T-helper 17 cell (primary cell): ENCODE measurements at regions not wholly inside any gene's neighbourhood (a gene's known extent, or its start where the extent isn't known, plus 50 kb on each side); places are given as distances from the start of the nearest gene placed in this dataset.

ENCODE experiments used
- ATAC-seq: fragments of 150-1000 bp; cut with Tn5 transposase; 2 replicates; pipeline ENCODE4 v1.10.0; 2021; ENCODE audit warnings: mild to moderate bottlenecking, moderate library complexity
- DNase-seq, 3 donors: peaks; one replicate each; pipeline versions ENCODE4 v3.0.0 to v3.0.0-alpha.2; 2020 to 2021
- H3K9me3 ChIP-seq: one replicate; pipeline ENCODE4 v1.7.0; 2013; ENCODE audit warnings: low read length, mild to moderate bottlenecking; ENCODE audit not compliant: control insufficient read depth, poor library complexity, severe bottlenecking
- H3K27ac Mint-ChIP-seq: one replicate; pipeline ENCODE4 v1.8.0; 2022; ENCODE audit warnings: mild to moderate bottlenecking, moderate library complexity, mixed read lengths
- H3K27me3 Mint-ChIP-seq: one replicate; pipeline ENCODE4 v1.8.0; 2022; ENCODE audit warnings: mixed read lengths
- H3K36me3 Mint-ChIP-seq: one replicate; pipeline ENCODE4 v1.8.0; 2022; ENCODE audit warnings: low read depth, mixed read lengths
- H3K4me1 Mint-ChIP-seq: one replicate; pipeline ENCODE4 v1.8.0; 2022; ENCODE audit warnings: mild to moderate bottlenecking, mixed read lengths
- H3K4me3 Mint-ChIP-seq: one replicate; pipeline ENCODE4 v1.8.0; 2022; ENCODE audit warnings: mild to moderate bottlenecking, moderate library complexity, mixed read lengths

DNA sequence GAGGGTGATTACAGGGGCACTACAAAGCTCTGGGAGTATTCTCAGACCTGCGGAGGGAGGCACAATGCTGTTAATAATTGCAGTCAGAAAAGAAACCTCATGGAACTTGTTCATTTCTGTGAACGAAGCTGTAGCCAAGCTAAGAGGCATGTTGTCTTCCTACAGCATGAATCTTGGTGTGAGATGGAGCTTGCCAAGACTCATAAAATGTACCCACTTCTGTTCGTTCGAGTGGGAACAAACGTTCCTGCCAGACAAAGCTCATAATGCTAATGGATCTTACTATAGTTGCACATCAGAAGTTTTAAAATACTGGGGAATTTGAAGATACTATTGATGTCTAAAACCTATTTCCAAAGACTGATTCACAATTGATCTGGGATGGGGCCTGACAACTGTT, 489.1 kb downstream of the ZEB2 start:
- Mint-ChIP-seq H3K4me1 (no peaks in the 10 kb centered on the region), H3K27ac (no peak overlapping the region), H3K27me3 (no peaks in the 10 kb centered on the region), H3K36me3 (no peaks in the 10 kb centered on the region), H3K4me3 (no peak overlapping the region)
- DNase-seq (no peak), ATAC-seq (no peak)
- no peaks in the 10 kb centered on the region for H3K9me3 ChIP-seq

DNA sequence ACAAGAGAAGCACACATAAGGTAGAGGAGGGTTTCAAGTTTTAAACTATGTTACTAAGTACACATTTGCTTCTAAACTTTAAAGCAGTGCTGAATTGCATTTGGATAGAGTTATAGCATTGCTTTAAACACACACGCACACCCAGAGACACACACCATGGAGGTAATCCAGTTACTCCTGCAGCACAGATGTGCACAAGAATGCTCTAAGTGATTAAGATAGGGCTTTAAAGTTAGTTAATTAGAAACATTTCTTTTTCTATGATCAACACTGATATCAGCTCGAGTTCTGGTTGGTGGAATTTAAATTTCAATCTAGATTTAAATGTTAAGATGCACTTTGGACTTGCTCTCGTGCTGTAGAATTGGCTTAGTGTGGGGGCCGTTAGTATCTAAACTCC, 492.3 kb downstream of the ZEB2 start:
- H3K9me3 ChIP-seq = no peaks in the 10 kb centered on the region
- H3K4me1 Mint-ChIP-seq = no peaks in the 10 kb centered on the region
- H3K4me3 Mint-ChIP-seq = no peak overlapping the region
- peaks cover 2% of the 10 kb centered on the region for H3K36me3 Mint-ChIP-seq
- DNase-seq = no peak
- no peak overlapping the region for H3K27ac Mint-ChIP-seq
- no peak for ATAC-seq
- H3K27me3 Mint-ChIP-seq = no peaks in the 10 kb centered on the region

DNA sequence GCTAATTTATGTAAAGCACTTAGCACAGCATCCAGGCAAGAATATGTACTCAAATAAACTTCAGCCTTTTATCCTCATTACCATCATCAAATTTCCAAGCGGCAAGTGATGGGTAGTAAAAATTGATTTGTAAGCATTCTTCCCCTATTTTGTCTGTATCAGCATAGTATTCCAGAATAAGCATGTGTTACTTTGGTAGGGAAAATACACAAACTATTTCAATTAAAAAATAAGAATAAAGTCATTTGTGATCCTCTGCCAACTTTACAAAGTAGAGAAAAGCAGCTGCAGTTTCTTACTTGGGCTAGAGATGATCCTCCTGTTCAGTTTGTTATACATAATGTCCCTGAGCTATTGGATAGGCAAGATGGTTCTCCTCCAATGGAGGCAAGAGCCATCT, 493.2 kb downstream of the ZEB2 start:
- Mint-ChIP-seq H3K36me3 (peaks cover 2% of the 10 kb centered on the region), H3K27me3 (no peaks in the 10 kb centered on the region), H3K27ac (no peak overlapping the region), H3K4me1 (no peaks in the 10 kb centered on the region), H3K4me3 (no peak overlapping the region)
- no peaks in the 10 kb centered on the region for H3K9me3 ChIP-seq
- DNase-seq = no peak
- ATAC-seq = no peak

DNA sequence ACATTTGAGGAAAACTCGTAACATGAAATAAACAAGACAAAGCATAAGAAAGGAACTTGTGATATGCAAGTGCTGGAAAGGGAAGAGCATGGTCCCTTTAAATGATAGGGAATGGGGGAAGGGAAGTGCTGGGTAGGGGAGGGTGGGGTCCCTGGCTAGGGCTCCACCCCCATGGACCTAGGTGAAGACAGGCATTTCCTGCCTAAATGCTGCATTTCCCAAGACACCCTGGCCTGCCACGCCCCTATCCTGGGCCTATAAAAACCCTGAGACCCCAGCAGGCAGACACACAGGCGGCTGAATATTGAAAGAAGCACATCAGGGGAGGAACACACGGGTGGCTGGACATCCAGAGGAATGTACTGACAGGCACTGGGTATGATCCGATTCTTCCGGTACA, 499.9 kb downstream of the ZEB2 start:
- DNase-seq (no peak), ATAC-seq (no peak)
- no peaks in the 10 kb centered on the region for H3K9me3 ChIP-seq
- H3K4me3 Mint-ChIP-seq = no peak overlapping the region
- no peak overlapping the region for H3K27ac Mint-ChIP-seq
- no peaks in the 10 kb centered on the region for H3K4me1 Mint-ChIP-seq
- no peaks in the 10 kb centered on the region for H3K27me3 Mint-ChIP-seq
- H3K36me3 Mint-ChIP-seq = peaks cover 6% of the 10 kb centered on the region

DNA sequence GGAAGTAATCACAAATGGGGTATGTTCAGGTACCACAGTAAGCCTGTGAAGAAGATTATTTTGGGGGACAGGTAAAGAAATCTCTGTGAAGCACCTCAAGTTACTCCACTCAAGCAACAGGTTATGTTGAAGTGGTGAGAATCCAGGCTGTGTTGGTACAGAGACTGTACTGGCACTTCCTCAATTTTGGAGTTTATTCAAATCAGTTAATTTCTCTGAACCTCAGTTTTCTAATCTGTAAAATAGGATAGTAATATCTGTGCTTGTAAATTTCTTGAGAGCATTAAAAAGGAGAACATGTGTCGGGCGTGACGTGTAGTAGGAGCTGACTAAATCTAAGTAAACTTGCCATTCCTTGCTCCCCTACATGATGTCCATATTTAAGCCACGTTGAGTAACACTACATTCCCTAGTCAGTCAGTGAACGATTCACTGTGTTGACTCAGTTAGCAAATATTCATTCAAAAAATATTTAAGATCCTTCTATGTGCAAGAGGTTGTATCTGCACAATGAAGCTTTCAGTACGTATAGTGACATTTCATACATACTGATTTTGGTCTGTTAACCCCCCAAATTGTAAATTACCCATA, 504.2 kb downstream of the ZEB2 start:
- Mint-ChIP-seq H3K36me3 (peaks cover 7% of the 10 kb centered on the region), H3K27me3 (no peaks in the 10 kb centered on the region), H3K4me1 (no peaks in the 10 kb centered on the region), H3K4me3 (no peak overlapping the region), H3K27ac (no peak overlapping the region)
- ATAC-seq (no peak), DNase-seq (no peak)
- H3K9me3 ChIP-seq = no peaks in the 10 kb centered on the region

DNA sequence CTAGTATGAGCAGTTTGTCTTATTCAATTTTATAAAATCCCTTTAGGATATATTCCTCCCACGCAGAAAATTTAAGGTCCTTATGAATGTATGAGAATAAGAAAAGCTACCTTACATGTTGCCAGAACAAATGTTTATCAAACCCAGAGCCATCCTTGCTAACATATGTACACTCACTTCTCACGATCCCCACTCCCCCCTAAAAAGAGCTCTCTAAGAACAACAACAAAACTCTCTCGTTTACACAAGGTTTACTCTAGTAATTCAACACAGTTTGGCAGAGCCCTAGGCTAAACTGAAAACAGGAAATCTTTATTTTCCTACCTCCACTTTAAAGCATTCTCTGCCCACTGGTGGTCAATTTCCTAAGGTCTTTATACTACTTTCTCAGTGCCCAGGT, 504.9 kb downstream of the ZEB2 start:
- ATAC-seq (no peak), DNase-seq (no peak)
- H3K27ac Mint-ChIP-seq = no peak overlapping the region
- H3K27me3 Mint-ChIP-seq = no peaks in the 10 kb centered on the region
- H3K36me3 Mint-ChIP-seq = peaks cover 7% of the 10 kb centered on the region
- no peak overlapping the region for H3K4me3 Mint-ChIP-seq
- no peaks in the 10 kb centered on the region for H3K4me1 Mint-ChIP-seq
- no peaks in the 10 kb centered on the region for H3K9me3 ChIP-seq

GRCh38 chr2:144014103-144014502, 505.8 kb downstream of the ZEB2 start:
- Mint-ChIP-seq H3K27ac (no peak overlapping the region), H3K4me1 (no peaks in the 10 kb centered on the region), H3K36me3 (peaks cover 5% of the 10 kb centered on the region), H3K27me3 (no peaks in the 10 kb centered on the region), H3K4me3 (no peak overlapping the region)
- no peak for ATAC-seq
- no peaks in the 10 kb centered on the region for H3K9me3 ChIP-seq
- DNase-seq = no peak

DNA sequence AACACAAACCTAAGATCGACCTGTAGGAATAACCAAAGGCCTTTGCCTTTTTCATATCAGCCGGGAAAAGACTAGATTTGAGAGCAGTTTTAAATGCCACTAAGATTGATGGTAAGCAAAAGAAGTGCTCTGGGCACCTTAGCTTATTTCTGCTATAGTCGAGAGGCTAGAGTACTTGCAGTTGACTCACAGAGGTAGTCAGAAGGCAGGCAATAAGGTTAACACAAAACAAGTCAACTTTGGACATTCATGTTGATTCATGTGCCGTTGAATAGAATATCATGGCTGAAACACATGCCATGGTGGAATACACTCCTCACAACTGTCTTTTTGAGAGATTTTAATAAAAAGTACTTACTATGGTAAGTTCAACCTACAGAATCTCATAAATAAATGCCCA, 507.6 kb downstream of the ZEB2 start:
- DNase-seq (no peak), ATAC-seq (no peak)
- Mint-ChIP-seq H3K4me1 (no peaks in the 10 kb centered on the region), H3K4me3 (no peak overlapping the region), H3K27ac (peak overlapping the region; percentile 1), H3K36me3 (peaks cover 9% of the 10 kb centered on the region), H3K27me3 (no peaks in the 10 kb centered on the region)
- H3K9me3 ChIP-seq = no peaks in the 10 kb centered on the region

DNA sequence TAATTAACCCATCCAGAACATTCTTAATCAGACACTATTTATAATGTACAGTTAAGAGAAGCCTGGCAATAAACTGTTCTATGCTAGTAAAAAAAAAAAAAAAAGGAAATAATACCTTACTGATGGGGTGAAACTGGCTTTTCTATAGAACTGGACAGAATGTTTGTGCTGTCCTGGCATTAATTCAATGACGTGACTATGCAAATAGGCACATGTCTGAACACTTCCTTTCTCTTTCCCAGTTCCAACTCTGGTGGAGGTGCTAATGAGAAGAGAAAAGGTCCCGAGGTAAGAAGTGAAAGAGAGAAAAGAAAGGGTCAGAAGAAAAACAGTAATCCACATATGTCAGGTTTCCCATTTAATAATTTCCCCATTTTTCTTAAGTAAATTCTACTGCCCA, 508.4 kb downstream of the ZEB2 start:
- ATAC-seq (no peak), DNase-seq (no peak)
- Mint-ChIP-seq H3K27ac (no peak overlapping the region), H3K36me3 (peaks cover 9% of the 10 kb centered on the region), H3K4me1 (no peaks in the 10 kb centered on the region), H3K27me3 (no peaks in the 10 kb centered on the region), H3K4me3 (no peak overlapping the region)
- H3K9me3 ChIP-seq = no peaks in the 10 kb centered on the region

GRCh38 chr2:144011098-144011497, 508.8 kb downstream of the ZEB2 start:
- H3K27me3 Mint-ChIP-seq = no peaks in the 10 kb centered on the region
- no peak overlapping the region for H3K27ac Mint-ChIP-seq
- ATAC-seq = no peak
- peaks cover 9% of the 10 kb centered on the region for H3K36me3 Mint-ChIP-seq
- H3K4me3 Mint-ChIP-seq = no peak overlapping the region
- DNase-seq = no peak
- no peaks in the 10 kb centered on the region for H3K4me1 Mint-ChIP-seq
- no peaks in the 10 kb centered on the region for H3K9me3 ChIP-seq

- ATAC-seq (no peak), DNase-seq (no peak)
- no peaks in the 10 kb centered on the region for H3K9me3 ChIP-seq
- no peak overlapping the region for H3K4me3 Mint-ChIP-seq
- H3K27me3 Mint-ChIP-seq = no peaks in the 10 kb centered on the region
- H3K4me1 Mint-ChIP-seq = no peaks in the 10 kb centered on the region
- no peak overlapping the region for H3K27ac Mint-ChIP-seq
- peaks cover 9% of the 10 kb centered on the region for H3K36me3 Mint-ChIP-seq
Observed at GRCh38 chr2:144010096-144010836, 509.7 kb downstream of the ZEB2 start.

GRCh38 chr2:144006139-144006538, 513.8 kb downstream of the ZEB2 start:
- H3K4me3 Mint-ChIP-seq = no peak overlapping the region
- H3K9me3 ChIP-seq = no peaks in the 10 kb centered on the region
- ATAC-seq = no peak
- H3K27ac Mint-ChIP-seq = no peak overlapping the region
- DNase-seq = no peak
- no peaks in the 10 kb centered on the region for H3K27me3 Mint-ChIP-seq
- peaks cover 4% of the 10 kb centered on the region for H3K36me3 Mint-ChIP-seq
- H3K4me1 Mint-ChIP-seq = no peaks in the 10 kb centered on the region

DNA sequence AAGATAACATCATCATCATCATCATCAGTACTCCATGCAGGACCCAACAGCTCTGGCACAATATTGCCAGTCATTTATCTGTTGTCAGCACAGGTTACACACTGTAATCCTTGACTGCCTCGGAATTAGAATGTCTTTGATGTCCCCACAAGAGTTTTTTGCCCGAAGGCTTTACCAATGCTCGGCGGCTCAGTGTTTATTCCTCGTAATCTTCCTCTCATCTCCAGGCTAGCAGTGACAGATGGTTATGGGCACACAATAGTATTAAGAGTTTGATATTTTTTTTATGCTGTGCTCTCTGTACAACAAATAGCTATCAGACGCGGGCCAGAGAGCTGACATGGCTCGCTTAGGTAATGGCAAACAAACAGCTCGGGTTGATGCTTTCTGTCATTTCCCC, 515.2 kb downstream of the ZEB2 start:
- no peaks in the 10 kb centered on the region for H3K9me3 ChIP-seq
- Mint-ChIP-seq H3K4me3 (no peak overlapping the region), H3K4me1 (no peaks in the 10 kb centered on the region), H3K36me3 (peaks cover 6% of the 10 kb centered on the region), H3K27ac (no peak overlapping the region), H3K27me3 (no peaks in the 10 kb centered on the region)
- ATAC-seq = no peak
- DNase-seq = no peak

GRCh38 chr2:144003460-144004075, 516.4 kb downstream of the ZEB2 start:
- peaks cover 8% of the 10 kb centered on the region for H3K36me3 Mint-ChIP-seq
- no peaks in the 10 kb centered on the region for H3K4me1 Mint-ChIP-seq
- no peak overlapping the region for H3K27ac Mint-ChIP-seq
- H3K27me3 Mint-ChIP-seq = no peaks in the 10 kb centered on the region
- no peak overlapping the region for H3K4me3 Mint-ChIP-seq
- DNase-seq = no peak
- no peaks in the 10 kb centered on the region for H3K9me3 ChIP-seq
- no peak for ATAC-seq
